Thyroid gland (tissue), 4 donors: ENCODE measurements at regions not wholly inside any gene's neighbourhood (a gene's known extent, or its start where the extent isn't known, plus 50 kb on each side); places are given as distances from the start of the nearest gene placed in this dataset.

Source experiments
- CTCF ChIP-seq, 6 experiments: fragments of 200-600 bp in 3 of 6; fragments of 450-650 bp in 3 of 6; sonication (generic) in 3 of 6; IDR thresholded peaks; one replicate each; pipeline ENCODE4 v1.5.1; 2016 to 2019; ENCODE audit warnings: antibody characterized with exemption in 6 of 6, mild to moderate bottlenecking in 2 of 6, inconsistent platforms in 1 of 6, moderate library complexity in 1 of 6
- POLR2A ChIP-seq, 2 donors: fragments of 450-650 bp; IDR thresholded peaks; one replicate each; pipeline ENCODE4 v1.6.1; 2017; ENCODE audit warnings: antibody characterized with exemption in 2 of 2, mild to moderate bottlenecking in 2 of 2, moderate library complexity in 1 of 2

- no peak for TF ChIP-seq POLR2A (IDR thresholded peaks at IDR 0.05)
- no peak for TF ChIP-seq CTCF (IDR thresholded peaks at IDR 0.05)
Measured at GRCh38 chr13:22201375-22201925, 530.6 kb downstream of the FGF9 start.
